ENCODE measurements at regions not wholly inside any gene's neighbourhood (a gene's known extent, or its start where the extent isn't known, plus 50 kb on each side); places are given as distances from the start of the nearest gene placed in this dataset.

- Mint-ChIP-seq H3K36me3 (ENCODE audit: low read depth) (no peaks in the 10 kb centered on the region), H3K27ac (no peak overlapping the region), H3K27me3 (no peaks in the 10 kb centered on the region), H3K4me3 (no peak overlapping the region), H3K4me1 (peaks cover 15% of the 10 kb centered on the region)
- DNase-seq (no peak), ATAC-seq (no peak)
- H3K9me3 ChIP-seq (ENCODE audit: control insufficient read depth, low read length, poor library complexity, severe bottlenecking) = no peaks in the 10 kb centered on the region
Measured at GRCh38 chr12:46471404-46471803, 98.8 kb upstream of the SLC38A2 start.

DNA sequence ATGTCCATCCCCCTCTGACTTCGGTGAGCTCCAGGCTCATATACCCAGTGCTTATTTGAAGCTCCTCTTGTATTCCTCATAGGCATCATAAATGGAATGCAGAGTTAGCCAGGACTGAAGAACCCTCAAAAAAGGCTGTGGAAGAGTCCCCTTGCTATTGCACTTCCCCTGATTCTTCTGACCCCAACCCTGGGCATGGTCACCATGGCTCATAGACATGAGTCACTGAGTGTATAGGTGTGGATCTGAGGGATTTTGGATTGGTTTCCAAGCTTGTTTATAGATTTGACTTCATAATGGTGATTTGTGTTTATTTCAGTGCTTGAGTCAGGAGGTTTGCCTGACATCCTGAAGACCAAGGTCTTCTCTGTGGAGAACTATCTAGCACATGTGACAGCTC, 98.4 kb upstream of the SLC38A2 start:
- H3K36me3 Mint-ChIP-seq (ENCODE audit: low read depth) = no peaks in the 10 kb centered on the region
- H3K4me1 Mint-ChIP-seq = peaks cover 15% of the 10 kb centered on the region
- H3K4me3 Mint-ChIP-seq = no peak overlapping the region
- no peak overlapping the region for H3K27ac Mint-ChIP-seq
- no peak for DNase-seq
- no peak for ATAC-seq
- H3K9me3 ChIP-seq (ENCODE audit: control insufficient read depth, low read length, poor library complexity, severe bottlenecking) = no peaks in the 10 kb centered on the region
- H3K27me3 Mint-ChIP-seq = no peaks in the 10 kb centered on the region

GRCh38 chr12:46470036-46470627, 97.6 kb upstream of the SLC38A2 start:
- Mint-ChIP-seq H3K27ac (peak overlapping the region; percentile 56), H3K4me1 (peaks cover 15% of the 10 kb centered on the region), H3K27me3 (no peaks in the 10 kb centered on the region), H3K4me3 (no peak overlapping the region), H3K36me3 (ENCODE audit: low read depth) (no peaks in the 10 kb centered on the region)
- DNase-seq (no peak), ATAC-seq (peak; percentile 73)
- H3K9me3 ChIP-seq (ENCODE audit: control insufficient read depth, low read length, poor library complexity, severe bottlenecking) = no peaks in the 10 kb centered on the region

GRCh38 chr12:46468813-46469212, 96.2 kb upstream of the SLC38A2 start:
- Mint-ChIP-seq H3K27ac (no peak overlapping the region), H3K4me3 (no peak overlapping the region), H3K27me3 (no peaks in the 10 kb centered on the region), H3K4me1 (peaks cover 15% of the 10 kb centered on the region), H3K36me3 (ENCODE audit: low read depth) (no peaks in the 10 kb centered on the region)
- DNase-seq (no peak), ATAC-seq (no peak)
- H3K9me3 ChIP-seq (ENCODE audit: control insufficient read depth, low read length, poor library complexity, severe bottlenecking) = no peaks in the 10 kb centered on the region

GRCh38 chr12:46468160-46468559, 95.6 kb upstream of the SLC38A2 start:
- no peak overlapping the region for H3K27ac Mint-ChIP-seq
- DNase-seq (no peak), ATAC-seq (no peak)
- no peaks in the 10 kb centered on the region for H3K27me3 Mint-ChIP-seq
- H3K9me3 ChIP-seq (ENCODE audit: control insufficient read depth, low read length, poor library complexity, severe bottlenecking) = no peaks in the 10 kb centered on the region
- no peaks in the 10 kb centered on the region for H3K36me3 Mint-ChIP-seq (ENCODE audit: low read depth)
- no peak overlapping the region for H3K4me3 Mint-ChIP-seq
- H3K4me1 Mint-ChIP-seq = peaks cover 12% of the 10 kb centered on the region

DNA sequence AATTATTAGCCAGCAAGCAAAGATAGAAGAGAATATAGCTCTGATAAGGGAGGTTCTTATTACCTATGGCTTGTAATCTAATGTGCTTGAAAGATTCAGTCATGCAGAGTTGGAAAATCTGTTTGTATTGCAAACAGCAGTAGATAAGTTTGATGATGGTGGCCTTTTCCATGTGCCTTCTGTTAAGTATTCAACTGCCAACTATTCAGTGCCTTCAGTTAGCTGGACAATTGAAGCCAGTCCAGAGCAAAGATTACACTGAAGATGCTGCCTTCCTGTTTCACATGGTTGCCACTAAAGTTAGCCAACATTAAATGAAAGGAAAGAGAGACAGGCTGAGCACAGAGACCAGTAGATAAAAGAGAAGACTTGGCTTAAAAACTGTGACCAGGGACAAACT, 92.7 kb upstream of the SLC38A2 start:
- Mint-ChIP-seq H3K4me3 (no peak overlapping the region), H3K27me3 (no peaks in the 10 kb centered on the region), H3K36me3 (ENCODE audit: low read depth) (no peaks in the 10 kb centered on the region), H3K27ac (no peak overlapping the region), H3K4me1 (peaks cover 23% of the 10 kb centered on the region)
- DNase-seq (no peak), ATAC-seq (no peak)
- H3K9me3 ChIP-seq (ENCODE audit: control insufficient read depth, low read length, poor library complexity, severe bottlenecking) = no peaks in the 10 kb centered on the region

GRCh38 chr12:46464863-46465262, 92.3 kb upstream of the SLC38A2 start:
- no peaks in the 10 kb centered on the region for H3K9me3 ChIP-seq (ENCODE audit: control insufficient read depth, low read length, poor library complexity, severe bottlenecking)
- ATAC-seq (no peak), DNase-seq (no peak)
- Mint-ChIP-seq H3K27me3 (no peaks in the 10 kb centered on the region), H3K4me3 (no peak overlapping the region), H3K36me3 (ENCODE audit: low read depth) (no peaks in the 10 kb centered on the region), H3K4me1 (peaks cover 23% of the 10 kb centered on the region), H3K27ac (no peak overlapping the region)

- Mint-ChIP-seq H3K27me3 (no peaks in the 10 kb centered on the region), H3K4me3 (no peak overlapping the region), H3K4me1 (peaks cover 32% of the 10 kb centered on the region), H3K27ac (no peak overlapping the region), H3K36me3 (ENCODE audit: low read depth) (no peaks in the 10 kb centered on the region)
- ATAC-seq (no peak), DNase-seq (no peak)
- no peaks in the 10 kb centered on the region for H3K9me3 ChIP-seq (ENCODE audit: control insufficient read depth, low read length, poor library complexity, severe bottlenecking)
Measured at GRCh38 chr12:46462641-46463355, 90.2 kb upstream of the SLC38A2 start.

DNA sequence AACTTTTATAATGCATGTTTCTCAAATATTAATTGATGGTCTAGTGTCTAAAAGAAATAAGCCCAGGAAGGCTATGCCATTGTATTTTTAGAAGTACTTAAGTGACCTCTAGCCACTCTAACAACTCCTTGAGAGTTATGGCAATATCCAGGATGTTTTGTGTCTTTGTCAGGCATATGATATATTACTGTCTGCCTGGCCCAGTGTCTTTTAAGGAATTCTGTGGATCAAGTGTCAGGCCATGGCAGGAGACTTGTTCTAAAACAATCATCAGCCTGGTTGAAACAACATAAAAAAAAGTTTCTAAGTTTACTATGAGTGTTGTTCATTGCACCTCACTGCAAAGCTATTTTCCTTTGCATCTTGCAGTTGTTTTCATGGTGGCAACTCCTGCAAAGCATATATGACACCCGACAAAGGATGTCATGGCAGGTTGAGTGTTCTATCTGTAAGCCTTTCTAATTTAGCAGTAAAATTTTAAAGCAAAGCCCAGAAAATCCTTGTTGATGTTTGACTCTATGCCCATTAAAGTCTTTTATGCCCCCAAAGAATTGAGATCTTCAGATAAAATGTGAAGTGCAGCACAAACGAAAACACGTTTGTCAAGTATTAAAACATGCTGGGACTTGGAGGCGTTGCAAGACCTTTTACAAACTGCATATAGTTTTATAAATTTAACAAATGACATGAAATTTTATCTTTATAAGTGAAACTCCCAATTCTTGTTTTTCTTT, 89.5 kb upstream of the SLC38A2 start:
- Mint-ChIP-seq H3K36me3 (ENCODE audit: low read depth) (no peaks in the 10 kb centered on the region), H3K27me3 (no peaks in the 10 kb centered on the region), H3K27ac (no peak overlapping the region), H3K4me1 (peaks cover 31% of the 10 kb centered on the region), H3K4me3 (no peak overlapping the region)
- DNase-seq (no peak), ATAC-seq (no peak)
- no peaks in the 10 kb centered on the region for H3K9me3 ChIP-seq (ENCODE audit: control insufficient read depth, low read length, poor library complexity, severe bottlenecking)

GRCh38 chr12:46461459-46461858, 88.9 kb upstream of the SLC38A2 start:
- no peak overlapping the region for H3K4me3 Mint-ChIP-seq
- H3K27ac Mint-ChIP-seq = peak overlapping the region; percentile 92
- no peaks in the 10 kb centered on the region for H3K9me3 ChIP-seq (ENCODE audit: control insufficient read depth, low read length, poor library complexity, severe bottlenecking)
- H3K27me3 Mint-ChIP-seq = no peaks in the 10 kb centered on the region
- no peaks in the 10 kb centered on the region for H3K36me3 Mint-ChIP-seq (ENCODE audit: low read depth)
- no peak for DNase-seq
- ATAC-seq = no peak
- H3K4me1 Mint-ChIP-seq = peaks cover 32% of the 10 kb centered on the region

GRCh38 chr12:46460682-46461210, 88.2 kb upstream of the SLC38A2 start:
- DNase-seq = no peak
- no peak for ATAC-seq
- Mint-ChIP-seq H3K27ac (peak overlapping the region; percentile 92), H3K27me3 (no peaks in the 10 kb centered on the region), H3K4me3 (peak overlapping the region; percentile 82), H3K36me3 (ENCODE audit: low read depth) (no peaks in the 10 kb centered on the region), H3K4me1 (peaks cover 35% of the 10 kb centered on the region)
- H3K9me3 ChIP-seq (ENCODE audit: control insufficient read depth, low read length, poor library complexity, severe bottlenecking) = no peaks in the 10 kb centered on the region

- H3K36me3 Mint-ChIP-seq (ENCODE audit: low read depth) = no peaks in the 10 kb centered on the region
- peak overlapping the region; percentile 82 for H3K4me3 Mint-ChIP-seq
- no peaks in the 10 kb centered on the region for H3K27me3 Mint-ChIP-seq
- no peak for DNase-seq
- ATAC-seq = peak; percentile 50
- H3K27ac Mint-ChIP-seq = peak overlapping the region; percentile 92
- H3K4me1 Mint-ChIP-seq = peaks cover 41% of the 10 kb centered on the region
- no peaks in the 10 kb centered on the region for H3K9me3 ChIP-seq (ENCODE audit: control insufficient read depth, low read length, poor library complexity, severe bottlenecking)
Measured at GRCh38 chr12:46459861-46460545, 87.4 kb upstream of the SLC38A2 start.

GRCh38 chr12:46459111-46459510, 86.5 kb upstream of the SLC38A2 start:
- ATAC-seq (peak; percentile 41), DNase-seq (no peak)
- Mint-ChIP-seq H3K4me3 (peak overlapping the region; percentile 73), H3K4me1 (peaks cover 45% of the 10 kb centered on the region), H3K36me3 (ENCODE audit: low read depth) (no peaks in the 10 kb centered on the region), H3K27me3 (no peaks in the 10 kb centered on the region), H3K27ac (peak overlapping the region; percentile 84)
- no peaks in the 10 kb centered on the region for H3K9me3 ChIP-seq (ENCODE audit: control insufficient read depth, low read length, poor library complexity, severe bottlenecking)

All from T-helper 17 cell (primary cell).